ENCODE measurements at regions not wholly inside any gene's neighbourhood (a gene's known extent, or its start where the extent isn't known, plus 50 kb on each side); places are given as distances from the start of the nearest gene placed in this dataset.

DNA sequence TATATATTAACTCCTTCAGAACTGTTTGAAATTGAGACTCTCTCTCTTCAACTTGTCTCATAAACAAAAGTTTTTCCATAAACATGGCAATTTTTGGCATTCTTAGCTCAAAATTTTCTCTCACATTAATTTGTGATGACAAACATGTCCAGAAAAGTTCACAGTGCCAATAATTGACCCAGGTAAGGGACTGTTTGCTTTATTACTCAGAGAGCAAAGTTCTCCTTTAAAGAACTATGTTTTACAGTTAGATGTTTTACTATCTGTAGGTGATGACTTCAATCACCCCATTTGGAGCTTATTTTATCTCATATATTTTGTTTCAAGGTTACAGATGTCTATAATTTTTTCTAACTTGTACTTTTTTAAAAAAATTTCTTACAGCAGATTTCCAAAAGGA is 855.6 kb downstream of the SLC16A7 start:
- TF ChIP-seq EZH2phosphoT487 (IDR thresholded peaks at IDR 0.05; ENCODE audit: borderline replicate concordance, low read depth, low read length) = no peak
- BruUV-seq (replicated peaks) = no TSS peak
- intact Hi-C loops (cut with micrococcal nuclease; ENCODE audit: unreplicated experiment) = no loop called here

DNA sequence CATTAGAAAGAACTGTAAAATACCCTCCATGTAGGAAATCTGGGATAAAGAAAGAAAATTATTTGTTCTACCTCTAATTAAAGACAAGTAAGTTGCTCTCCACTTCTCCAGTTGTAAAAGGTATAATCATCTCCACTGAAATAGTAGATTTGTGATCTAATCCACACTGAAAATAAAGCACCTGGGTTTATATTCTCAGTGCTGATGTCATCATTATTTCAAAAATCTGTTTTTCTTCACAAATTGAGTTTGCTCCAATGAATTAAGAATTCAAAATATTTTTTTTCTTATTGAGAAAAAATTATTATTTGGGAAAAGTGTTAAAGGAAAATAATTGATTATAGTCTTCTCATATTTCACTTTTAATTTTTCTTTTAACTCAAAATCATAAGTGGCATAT is 869.2 kb downstream of the SLC16A7 start:
- intact Hi-C loops (cut with micrococcal nuclease; ENCODE audit: unreplicated experiment) = no loop called here

More for the DNA sequence above, 855.6 kb downstream of the SLC16A7 start:
- Histone ChIP-seq H2AFZ (ENCODE audit: low read length) (no peak overlapping the region), H3K9me2 (ENCODE audit: insufficient read depth, low read length) (no peaks in the 10 kb centered on the region), H3K36me3 (ENCODE audit: insufficient read depth, low read length) (no peaks in the 10 kb centered on the region), H3K27ac (ENCODE audit: low read depth, low read length, poor library complexity, severe bottlenecking) (no peak overlapping the region), H3K4me1 (ENCODE audit: insufficient read depth, low read length, poor library complexity, severe bottlenecking) (no peaks in the 10 kb centered on the region), H3K79me2 (ENCODE audit: insufficient read depth, low read depth, low read length) (no peaks in the 10 kb centered on the region), H3K9me3 (ENCODE audit: low read length) (no peaks in the 10 kb centered on the region), H3K4me3 (ENCODE audit: low read depth, low read length, poor library complexity, severe bottlenecking) (no peak overlapping the region), H4K20me1 (ENCODE audit: insufficient read depth, low read length) (no peaks in the 10 kb centered on the region), H3K4me2 (ENCODE audit: low read length) (no peak overlapping the region)
- CTCF ChIA-PET (ENCODE audit: unreplicated experiment) = no interaction called here
- DNase-seq (ENCODE audit: low spot score) = no peak
- POLR2A ChIA-PET = interaction anchor here (0.7 kb wide), 2 partner anchors 14 to 19 kb away, joined by 3 read pairs; no protein-coding TSS in a partner anchor

GRCh38 chr12:60468546-60468945 is 872.7 kb downstream of the SLC16A7 start:
- H3K36me3 ChIP-seq (ENCODE audit: insufficient read depth, low read length) = no peaks in the 10 kb centered on the region
- no peak overlapping the region for H3K4me3 ChIP-seq (ENCODE audit: low read depth, low read length, poor library complexity, severe bottlenecking)
- TF ChIP-seq EZH2phosphoT487 (IDR thresholded peaks at IDR 0.05; ENCODE audit: borderline replicate concordance, low read depth, low read length) = no peak
- no peaks in the 10 kb centered on the region for H3K9me3 ChIP-seq (ENCODE audit: low read length)
- H4K20me1 ChIP-seq (ENCODE audit: insufficient read depth, low read length) = no peaks in the 10 kb centered on the region
- H2AFZ ChIP-seq (ENCODE audit: low read length) = no peak overlapping the region
- H3K9me2 ChIP-seq (ENCODE audit: insufficient read depth, low read length) = no peaks in the 10 kb centered on the region
- H3K4me1 ChIP-seq (ENCODE audit: insufficient read depth, low read length, poor library complexity, severe bottlenecking) = no peaks in the 10 kb centered on the region
- H3K79me2 ChIP-seq (ENCODE audit: insufficient read depth, low read depth, low read length) = no peaks in the 10 kb centered on the region
- no TSS peak for BruUV-seq (replicated peaks)
- no peak overlapping the region for H3K4me2 ChIP-seq (ENCODE audit: low read length)
- POLR2A ChIA-PET = no interaction called here
- intact Hi-C loops (cut with micrococcal nuclease; ENCODE audit: unreplicated experiment) = no loop called here
- no peak overlapping the region for H3K27ac ChIP-seq (ENCODE audit: low read depth, low read length, poor library complexity, severe bottlenecking)
- DNase-seq (ENCODE audit: low spot score) = no peak
- CTCF ChIA-PET (ENCODE audit: unreplicated experiment) = no interaction called here

More for the DNA sequence above, 869.2 kb downstream of the SLC16A7 start:
- ChIA-PET POLR2A (no interaction called here), CTCF (ENCODE audit: unreplicated experiment) (no interaction called here)
- Histone ChIP-seq H3K9me3 (ENCODE audit: low read length) (no peaks in the 10 kb centered on the region), H3K9me2 (ENCODE audit: insufficient read depth, low read length) (no peaks in the 10 kb centered on the region), H3K79me2 (ENCODE audit: insufficient read depth, low read depth, low read length) (no peaks in the 10 kb centered on the region), H3K36me3 (ENCODE audit: insufficient read depth, low read length) (no peaks in the 10 kb centered on the region), H3K4me1 (ENCODE audit: insufficient read depth, low read length, poor library complexity, severe bottlenecking) (no peaks in the 10 kb centered on the region), H3K4me2 (ENCODE audit: low read length) (no peak overlapping the region), H3K27ac (ENCODE audit: low read depth, low read length, poor library complexity, severe bottlenecking) (no peak overlapping the region), H4K20me1 (ENCODE audit: insufficient read depth, low read length) (no peaks in the 10 kb centered on the region), H2AFZ (ENCODE audit: low read length) (no peak overlapping the region), H3K4me3 (ENCODE audit: low read depth, low read length, poor library complexity, severe bottlenecking) (no peak overlapping the region)
- no peak for DNase-seq (ENCODE audit: low spot score)
- TF ChIP-seq EZH2phosphoT487 (IDR thresholded peaks at IDR 0.05; ENCODE audit: borderline replicate concordance, low read depth, low read length) (no peak), CTCF (conservative IDR thresholded peaks at IDR 0.05; ENCODE audit: low read length) (no peak)
- no TSS peak for BruUV-seq (replicated peaks)

DNA sequence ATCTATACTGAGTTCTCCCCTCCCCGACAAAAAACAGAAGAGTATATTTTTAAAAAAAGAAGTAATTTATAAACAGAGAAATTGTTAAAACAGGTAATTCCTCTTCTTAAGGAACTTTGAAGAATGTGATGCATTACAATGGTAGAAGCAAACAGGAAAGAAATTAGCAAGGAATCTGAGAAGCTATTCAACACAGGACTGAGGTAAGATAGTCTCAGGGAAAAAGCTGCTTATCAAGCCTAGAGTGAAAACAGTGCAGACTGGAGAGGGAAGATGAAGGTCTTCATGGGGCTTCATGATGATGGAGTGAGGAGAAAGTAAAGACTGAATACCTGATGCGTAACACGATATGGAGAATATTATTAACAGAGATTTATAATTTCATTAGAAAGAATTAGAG is 880.0 kb downstream of the SLC16A7 start:
- H2AFZ ChIP-seq (ENCODE audit: low read length) = no peak overlapping the region
- ChIA-PET CTCF (ENCODE audit: unreplicated experiment) (no interaction called here), POLR2A (no interaction called here)
- no peak overlapping the region for H3K4me2 ChIP-seq (ENCODE audit: low read length)
- H3K27ac ChIP-seq (ENCODE audit: low read depth, low read length, poor library complexity, severe bottlenecking) = no peak overlapping the region
- intact Hi-C loops (cut with micrococcal nuclease; ENCODE audit: unreplicated experiment) = no loop called here
- H3K9me3 ChIP-seq (ENCODE audit: low read length) = no peaks in the 10 kb centered on the region
- no TSS peak for BruUV-seq (replicated peaks)
- H3K9me2 ChIP-seq (ENCODE audit: insufficient read depth, low read length) = no peaks in the 10 kb centered on the region
- no peaks in the 10 kb centered on the region for H3K36me3 ChIP-seq (ENCODE audit: insufficient read depth, low read length)
- no peaks in the 10 kb centered on the region for H3K79me2 ChIP-seq (ENCODE audit: insufficient read depth, low read depth, low read length)
- no peak overlapping the region for H3K4me3 ChIP-seq (ENCODE audit: low read depth, low read length, poor library complexity, severe bottlenecking)
- no peak for DNase-seq (ENCODE audit: low spot score)
- no peaks in the 10 kb centered on the region for H4K20me1 ChIP-seq (ENCODE audit: insufficient read depth, low read length)
- TF ChIP-seq CTCF (conservative IDR thresholded peaks at IDR 0.05; ENCODE audit: low read length) = no peak
- TF ChIP-seq EZH2phosphoT487 (IDR thresholded peaks at IDR 0.05; ENCODE audit: borderline replicate concordance, low read depth, low read length) = no peak
- no peaks in the 10 kb centered on the region for H3K4me1 ChIP-seq (ENCODE audit: insufficient read depth, low read length, poor library complexity, severe bottlenecking)

All from OCI-LY7 (cell line).